ENCODE measurements at regions not wholly inside any gene's neighbourhood (a gene's known extent, or its start where the extent isn't known, plus 50 kb on each side); places are given as distances from the start of the nearest gene placed in this dataset.

DNA sequence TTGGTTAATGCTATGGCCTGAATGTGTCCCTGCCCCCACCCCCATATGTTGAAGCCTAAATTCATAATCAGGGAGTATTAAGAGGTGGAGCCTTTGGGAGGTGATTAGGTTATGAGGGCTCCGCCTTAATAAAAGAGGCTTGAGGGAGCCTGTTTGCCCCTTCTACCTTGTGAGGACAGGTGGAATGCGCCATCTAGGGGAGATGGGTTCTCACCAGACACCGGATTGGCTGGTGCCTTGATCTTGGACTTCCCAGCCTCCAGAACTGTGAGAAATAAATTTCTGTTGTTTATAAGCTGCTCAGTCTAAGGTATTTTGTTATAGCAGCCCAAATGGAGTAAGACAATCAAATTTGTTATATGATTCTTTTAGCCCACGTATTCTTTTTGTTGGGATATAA is 148.3 kb downstream of the PTCSC3 start:
- DNase-seq: no peak

DNA sequence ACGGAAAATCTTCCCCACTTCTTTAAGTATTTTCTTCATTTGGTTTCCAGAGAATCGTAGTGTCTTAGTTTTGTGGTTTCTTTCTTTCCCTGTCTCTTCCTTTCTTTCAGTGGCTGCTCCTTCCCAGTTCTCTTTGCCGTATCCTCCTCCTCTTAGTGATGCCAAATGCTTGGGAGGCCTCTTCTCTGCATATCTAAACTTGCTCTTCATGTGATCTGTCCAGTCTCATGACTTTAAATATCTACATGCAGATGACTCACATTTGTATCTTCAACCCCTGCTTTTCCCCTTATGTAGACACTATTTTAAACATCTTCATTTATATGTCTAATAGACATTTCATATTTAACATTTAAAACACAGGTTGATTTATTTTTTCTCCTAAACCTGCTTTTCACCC is 149.2 kb downstream of the PTCSC3 start:
- DNase-seq: no peak

DNA sequence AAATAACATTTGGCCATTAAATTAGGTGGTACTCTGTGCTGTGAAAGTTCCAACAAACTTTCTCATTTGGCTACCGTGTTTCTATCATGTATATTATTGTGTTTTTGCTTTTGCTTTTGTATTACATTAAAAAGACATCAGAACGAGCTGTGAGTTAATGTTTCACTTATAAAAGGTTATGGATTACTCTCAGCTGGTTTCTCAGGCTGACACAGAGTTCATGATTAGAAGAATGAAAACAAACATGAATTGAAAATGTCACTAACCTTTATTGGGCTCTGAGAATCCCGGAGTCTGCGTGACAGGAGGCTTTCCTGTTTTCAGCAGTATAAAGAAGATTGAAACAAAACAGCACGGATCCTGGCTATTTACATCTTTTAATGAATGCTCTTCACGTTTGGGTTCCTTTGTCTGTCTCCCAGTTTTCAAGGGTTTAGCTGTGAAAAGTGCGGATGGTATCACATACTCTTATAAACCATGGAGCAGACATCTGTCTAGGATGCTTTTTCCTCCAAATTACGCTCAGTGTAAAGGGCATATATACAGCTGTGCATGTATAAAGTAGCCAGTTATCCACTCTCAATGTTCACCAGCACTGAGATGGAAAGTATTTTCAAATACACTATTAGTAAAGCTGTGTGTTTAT is 153.6 kb downstream of the PTCSC3 start:
- no peak for DNase-seq

DNA sequence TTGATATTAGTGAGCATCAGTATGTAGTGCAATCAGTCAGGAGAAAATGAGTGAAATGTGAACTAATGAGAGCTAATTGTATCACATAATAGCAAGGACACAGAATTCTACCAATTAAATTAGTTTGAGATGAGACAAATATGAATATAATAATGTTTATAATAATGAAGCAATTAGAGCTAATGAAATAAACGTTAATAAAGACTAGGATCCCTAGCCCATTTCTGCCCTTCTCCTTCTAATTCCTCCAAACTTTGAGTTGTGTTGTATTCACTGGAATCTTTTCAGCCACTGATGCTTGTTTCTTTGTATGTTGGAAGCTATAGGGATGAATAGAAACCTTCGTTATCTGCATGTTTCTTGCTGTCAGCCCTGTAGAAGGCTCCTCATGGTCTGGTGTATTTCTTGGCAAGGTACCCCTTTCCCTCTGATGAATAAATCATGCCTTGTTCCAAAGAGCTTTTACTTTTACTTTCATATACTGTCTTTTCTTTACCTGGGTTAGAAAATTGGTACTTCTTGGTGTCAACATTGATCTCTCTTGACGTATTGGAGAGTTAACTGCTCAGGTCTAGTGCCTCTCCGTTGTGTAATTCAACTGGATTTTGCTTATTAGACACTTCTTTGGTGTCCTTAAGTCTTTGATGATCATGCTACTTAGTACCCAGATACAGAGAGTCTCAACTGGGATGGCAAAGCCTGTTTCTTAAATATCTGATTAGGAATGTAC is 154.8 kb downstream of the PTCSC3 start:
- no peak for DNase-seq

DNA sequence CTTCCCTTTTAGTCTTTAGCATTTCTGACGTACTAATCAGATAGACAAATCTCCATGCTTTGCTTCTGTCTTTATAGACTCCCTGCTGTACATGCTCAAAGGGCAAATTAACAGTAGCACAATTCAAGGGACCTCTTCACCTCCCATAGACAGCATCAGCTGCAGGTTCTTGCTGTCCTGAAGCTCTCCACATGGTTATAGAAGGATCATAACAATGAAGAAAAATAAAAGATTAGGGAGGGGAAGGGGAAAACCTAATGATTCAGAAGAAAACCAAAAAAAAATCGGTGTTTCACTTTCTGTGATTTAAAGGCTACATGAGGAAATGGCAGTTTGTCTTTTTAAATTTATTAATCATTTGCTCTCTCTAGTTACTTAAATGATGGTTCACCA is 155.5 kb downstream of the PTCSC3 start:
- peak; percentile 2 for DNase-seq

DNA sequence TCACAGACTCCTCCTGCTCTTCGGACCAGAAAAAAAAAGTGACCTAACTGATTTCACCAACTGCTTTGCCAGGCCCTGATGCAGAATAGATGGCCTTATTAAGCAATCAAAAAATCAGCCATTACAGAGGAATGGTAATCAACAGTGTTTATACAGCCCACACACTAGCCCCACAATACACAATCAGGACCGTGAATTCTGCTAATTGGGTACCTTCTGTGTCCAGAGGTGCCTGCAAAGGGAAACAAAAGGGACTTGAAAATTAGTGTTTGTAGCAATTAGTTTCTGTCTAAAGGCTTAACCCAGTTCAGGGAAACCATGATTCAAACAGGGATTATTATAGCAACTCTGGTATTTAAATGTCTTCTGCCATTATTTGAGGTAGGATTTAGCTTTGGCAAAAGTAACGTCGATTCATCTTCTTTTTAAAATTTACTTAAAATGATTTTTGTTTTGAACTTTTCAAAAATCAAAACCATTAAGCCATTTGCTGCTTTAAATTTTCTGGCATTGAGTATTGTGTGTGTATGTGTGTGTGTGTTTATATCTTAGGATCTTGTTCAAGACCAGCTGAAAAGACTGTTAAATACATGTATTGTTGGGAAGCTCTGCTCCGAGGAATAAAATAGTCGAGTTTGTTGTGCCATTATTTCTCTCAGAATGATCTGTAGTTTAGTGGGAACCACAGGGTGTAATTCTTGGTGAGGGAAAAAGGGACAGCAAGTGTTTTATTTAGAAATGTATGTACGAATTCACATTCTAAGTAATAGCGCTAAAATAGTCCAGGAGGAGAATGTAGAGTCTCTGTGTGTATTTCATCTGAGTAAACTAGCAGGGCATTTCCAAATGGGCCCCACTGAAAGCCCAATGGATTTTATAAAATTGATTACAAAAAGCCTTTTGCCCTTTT is 156.1 kb downstream of the PTCSC3 start:
- peak; percentile 75 for DNase-seq

DNA sequence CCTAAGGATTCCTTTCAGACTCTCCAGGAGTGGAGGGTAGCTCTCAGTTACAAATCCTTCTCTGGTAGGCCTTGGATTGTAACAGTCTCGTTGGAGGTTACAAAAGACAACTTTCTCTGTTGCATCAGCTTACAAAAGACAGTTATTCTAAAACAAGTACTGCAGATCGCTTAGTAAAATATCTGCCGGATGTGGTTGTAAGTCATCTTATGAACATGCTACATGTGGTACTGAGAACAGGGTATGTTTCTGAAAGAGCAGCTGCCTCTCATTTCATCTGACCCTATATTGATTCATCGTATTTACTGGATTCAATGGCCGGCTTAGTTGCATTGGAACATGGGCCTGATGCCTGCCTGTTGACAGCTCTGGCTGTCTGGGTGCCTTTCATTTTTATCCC is 157.4 kb downstream of the PTCSC3 start:
- DNase-seq: no peak

DNA sequence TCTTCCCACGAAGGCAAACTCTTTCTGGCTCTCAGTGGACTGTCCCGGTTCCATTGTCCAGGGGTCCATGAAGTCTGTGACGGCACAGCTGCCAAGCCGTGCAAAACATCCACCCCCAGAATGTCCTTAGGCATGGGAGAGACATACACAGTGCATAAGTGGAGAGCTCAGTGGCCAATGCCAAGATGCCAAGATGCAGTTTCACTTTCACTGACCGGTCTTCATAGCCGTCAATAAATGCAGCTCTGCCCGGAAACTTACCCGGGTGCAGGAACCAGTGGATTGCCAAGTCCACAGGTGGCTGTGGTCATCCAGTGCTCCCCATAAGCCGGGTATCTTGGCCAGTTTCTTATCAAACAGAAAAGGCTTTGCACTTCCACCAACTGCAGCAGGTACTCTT is 162.3 kb downstream of the PTCSC3 start:
- DNase-seq: no peak

DNA sequence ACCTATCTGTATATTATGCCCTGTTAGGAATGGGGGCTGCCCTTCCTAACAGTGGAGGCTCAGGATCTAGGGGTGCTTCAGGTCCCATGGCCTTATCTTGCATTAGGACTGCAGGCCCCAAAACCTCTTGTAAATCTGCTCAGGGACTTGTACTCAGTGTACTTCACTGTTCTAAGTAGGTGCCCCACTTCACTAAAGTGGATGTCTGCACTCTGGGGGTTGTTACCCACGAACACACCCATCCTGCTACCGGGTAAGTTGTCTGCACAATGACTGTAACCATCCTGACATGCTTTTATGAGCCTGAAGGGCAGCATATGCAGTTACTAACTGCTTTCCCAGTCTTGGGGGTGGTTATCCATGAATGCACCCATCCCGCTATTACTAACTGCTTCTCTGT is 163.0 kb downstream of the PTCSC3 start:
- DNase-seq: no peak

DNA sequence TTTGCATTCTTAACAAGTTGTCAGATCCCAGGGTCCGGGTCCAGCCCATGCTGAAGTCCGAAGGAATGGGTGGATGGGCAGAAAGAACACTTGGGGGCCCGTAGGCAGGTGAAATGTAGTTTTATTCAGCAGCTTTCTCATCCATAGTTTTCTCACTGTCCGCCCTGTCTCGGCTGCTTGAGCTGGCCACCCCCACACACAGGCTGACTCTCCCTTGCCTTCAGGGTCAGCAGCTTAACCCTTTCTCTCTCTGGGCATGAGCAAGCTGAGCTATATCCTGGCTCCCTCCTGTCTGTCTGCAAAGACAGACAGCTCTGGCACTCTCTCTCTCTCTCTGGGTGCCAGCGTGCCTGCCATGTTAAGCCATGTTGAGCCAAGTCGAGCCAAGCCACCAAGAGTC is 163.9 kb downstream of the PTCSC3 start:
- no peak for DNase-seq

DNA sequence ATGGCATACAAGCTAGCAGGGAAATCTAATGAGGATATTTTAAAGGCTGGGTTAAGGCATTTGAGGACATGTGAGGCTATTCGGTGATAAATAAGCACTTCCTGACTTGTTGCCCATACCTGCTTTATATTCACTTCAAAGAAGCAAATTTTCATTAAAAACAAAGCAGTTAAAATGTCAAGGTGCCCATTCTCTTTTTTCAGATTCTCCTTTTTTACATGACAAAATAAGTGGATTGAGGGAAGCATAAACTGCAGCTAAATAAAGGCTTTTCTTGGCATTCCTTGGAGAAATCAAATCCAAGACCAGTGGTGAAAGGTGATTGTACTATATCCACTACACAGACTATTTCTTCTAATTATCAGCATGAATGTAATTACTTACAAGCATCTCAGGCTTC is 166.9 kb downstream of the PTCSC3 start:
- no peak for DNase-seq

DNA sequence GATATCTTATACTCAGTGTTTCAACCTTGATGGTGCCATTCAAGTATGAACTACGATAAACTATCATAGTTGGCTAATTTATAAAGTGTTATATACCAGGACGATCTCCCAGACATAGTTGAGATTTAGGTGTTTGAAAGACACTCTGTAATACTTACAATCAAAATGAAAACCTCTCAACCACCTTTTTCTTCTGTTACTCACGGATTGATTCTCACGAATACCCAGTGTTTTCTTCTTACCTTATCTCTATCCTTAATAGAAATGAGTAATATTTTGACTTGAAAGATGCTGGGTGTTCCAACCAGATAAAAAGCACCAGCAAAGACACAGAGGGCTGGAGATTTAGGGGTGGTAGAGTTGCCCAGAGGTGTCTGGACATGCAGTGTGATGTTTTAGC is 169.9 kb downstream of the PTCSC3 start:
- DNase-seq: no peak

DNA sequence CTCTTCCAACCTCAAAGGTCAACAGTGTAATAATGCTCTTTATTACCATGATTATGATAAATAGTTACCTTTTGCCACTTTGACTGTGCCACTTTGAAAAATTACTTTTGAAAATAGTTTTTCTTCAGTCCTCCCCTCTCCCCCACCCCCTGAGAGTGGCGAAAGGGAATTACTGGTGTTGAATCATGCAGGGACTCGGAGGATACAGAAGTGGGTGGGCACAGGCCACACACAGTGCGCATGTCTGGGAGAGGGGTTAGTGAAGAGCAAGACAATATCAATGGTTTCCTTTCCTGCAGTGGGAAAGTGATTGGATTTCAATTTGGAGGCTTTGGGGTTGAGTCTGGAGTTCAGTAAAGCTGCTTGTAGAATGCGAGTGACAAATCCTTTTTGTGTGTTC is 170.9 kb downstream of the PTCSC3 start:
- no peak for DNase-seq

DNA sequence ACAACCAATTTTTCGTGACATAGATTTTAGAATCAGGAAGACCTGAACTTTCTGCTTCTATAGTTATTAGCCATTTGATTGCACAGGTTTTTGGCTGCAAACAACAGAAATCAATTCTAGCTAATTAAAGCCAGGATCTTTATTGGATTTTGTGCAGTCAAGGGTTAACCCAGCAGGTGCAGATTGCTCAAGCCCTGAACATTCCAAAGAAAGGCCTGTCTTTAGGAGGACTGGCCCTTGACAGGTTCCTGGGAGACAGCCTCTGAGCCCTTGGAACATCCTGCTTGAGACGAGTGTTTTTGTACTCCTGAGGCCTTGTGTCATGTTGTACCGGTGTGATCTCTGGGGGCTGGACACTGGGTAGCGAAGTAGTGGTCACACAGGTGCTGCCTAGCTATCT is 174.6 kb downstream of the PTCSC3 start:
- DNase-seq: no peak

DNA sequence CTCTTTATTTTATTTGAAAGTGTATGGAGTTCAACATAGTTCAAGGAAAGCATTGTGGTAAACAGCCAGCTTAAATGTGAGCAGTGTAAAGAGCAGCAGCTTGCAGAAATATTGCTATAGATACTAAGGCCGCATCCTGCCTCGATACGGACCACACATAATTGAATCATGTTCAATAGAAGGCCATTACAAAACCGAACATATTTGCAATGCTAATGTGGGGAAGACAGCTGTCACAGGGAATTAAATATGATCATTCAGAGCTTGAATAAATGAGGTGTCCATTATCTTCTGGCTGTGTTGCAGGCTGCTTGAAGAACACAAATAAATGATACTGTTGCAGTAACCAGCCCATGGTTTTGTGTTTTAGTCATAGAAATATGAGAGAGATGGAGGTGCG is 173.2 kb downstream of the BRMS1L start:
- no peak for DNase-seq

DNA sequence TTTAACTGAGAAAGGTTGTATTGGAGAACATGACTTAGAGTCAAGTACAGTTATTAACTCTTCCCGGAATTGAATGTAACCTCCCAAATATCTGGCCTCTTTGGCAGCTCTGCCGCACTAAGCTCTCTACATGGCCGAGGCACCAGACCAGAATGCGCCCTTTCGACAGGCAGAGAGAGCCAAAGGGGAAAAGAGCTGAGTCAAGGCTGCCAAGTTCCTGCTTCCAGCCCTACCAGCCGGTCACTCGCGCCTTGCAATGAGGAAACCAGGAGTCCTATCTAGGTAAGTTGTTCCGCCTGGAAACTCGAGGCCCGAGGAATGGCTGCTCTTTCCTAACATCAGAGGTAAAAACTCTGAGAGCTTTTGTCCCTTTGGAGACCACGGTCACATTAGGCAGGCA is 172.2 kb downstream of the BRMS1L start:
- no peak for DNase-seq

DNA sequence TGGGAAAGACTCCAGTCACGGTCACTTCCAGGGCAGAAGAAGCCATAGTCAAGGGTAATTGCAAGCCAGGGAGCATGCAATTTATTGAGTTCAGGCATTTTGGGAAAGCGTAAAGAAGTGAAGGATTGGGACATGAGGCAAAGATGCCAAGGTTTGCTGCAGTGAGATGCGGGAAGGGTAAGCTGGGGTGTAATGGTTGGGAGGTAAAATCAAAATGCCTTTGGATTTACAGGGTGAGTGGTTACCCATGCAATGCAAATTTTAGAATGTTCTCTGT is 167.5 kb downstream of the BRMS1L start:
- no peak for DNase-seq

DNA sequence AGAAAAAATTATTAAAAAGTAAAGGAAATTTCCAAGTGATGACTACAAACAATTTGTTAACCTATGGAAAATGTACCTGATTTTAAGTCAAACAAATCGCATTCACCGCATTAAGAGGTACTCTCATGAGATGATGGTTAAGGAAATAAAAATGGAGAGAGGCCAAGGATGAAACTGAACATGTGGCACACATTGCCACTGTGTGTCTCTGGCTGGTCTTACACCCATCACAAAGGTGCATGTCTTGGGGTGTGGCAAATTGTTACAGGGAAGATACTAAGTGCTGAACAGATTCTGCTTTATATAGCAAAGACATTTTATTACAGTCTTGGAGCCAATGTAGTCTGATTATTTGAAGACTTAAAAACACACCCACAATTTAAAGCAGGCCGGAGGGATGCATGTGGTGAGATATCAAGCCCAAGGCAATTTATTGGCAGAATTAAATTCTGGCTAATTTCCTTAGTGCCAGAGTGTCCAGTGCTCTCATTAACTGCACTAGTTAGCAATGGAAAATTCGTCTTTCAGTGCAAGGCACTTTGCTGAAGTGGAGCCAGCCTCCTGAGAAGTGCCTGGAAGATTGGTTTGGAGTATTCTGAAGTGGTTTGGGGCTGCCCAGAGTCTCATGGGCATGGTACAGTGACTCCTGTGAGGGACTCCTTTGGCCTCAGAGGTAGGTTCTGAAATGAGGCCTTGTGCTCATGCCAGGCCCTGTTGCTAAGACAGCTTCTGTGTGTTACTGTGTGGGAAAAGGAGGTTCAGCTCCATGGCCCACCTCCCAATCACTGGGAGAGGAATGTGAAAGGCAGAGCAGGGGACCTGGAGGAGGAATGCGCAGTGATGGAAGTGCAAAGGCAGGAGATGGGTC is 166.9 kb downstream of the BRMS1L start:
- DNase-seq: no peak

DNA sequence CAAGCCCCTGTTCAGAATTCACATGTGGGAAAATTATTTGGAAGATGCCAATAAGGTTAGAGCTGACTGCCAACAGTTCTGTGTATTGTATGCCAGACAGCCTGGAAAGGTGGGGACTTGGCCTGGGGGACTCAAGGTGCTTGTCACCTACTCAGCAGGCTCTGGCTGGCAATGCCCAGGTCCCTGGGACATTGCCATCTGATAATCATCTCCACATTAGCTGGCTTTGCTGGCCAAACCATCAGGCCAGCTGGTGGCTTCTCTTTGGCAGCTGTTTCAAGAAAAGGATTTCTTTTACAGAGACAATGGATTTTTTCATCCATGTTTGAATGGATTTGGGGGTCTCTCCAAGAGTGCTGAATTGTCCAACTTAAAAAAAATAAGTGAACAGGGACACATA is 165.2 kb downstream of the BRMS1L start:
- DNase-seq: no peak

DNA sequence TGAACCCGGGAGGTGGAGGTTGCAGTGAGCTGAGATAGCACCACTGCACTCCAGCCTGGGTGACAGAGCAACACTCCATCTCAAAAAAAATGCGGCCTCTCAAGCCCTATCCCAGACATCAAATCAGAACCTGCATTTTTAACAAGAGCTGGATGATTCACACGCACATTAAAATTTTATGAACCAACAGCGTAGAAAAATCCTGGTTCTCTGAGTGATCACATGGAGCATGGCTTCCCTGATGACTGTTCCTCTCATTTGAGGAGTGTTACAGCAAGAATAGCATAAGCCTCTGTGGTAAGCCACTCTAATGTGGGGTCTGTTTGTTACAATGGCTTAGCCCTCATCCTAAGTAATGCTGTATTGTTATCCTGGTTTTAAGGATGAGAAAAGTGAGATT is 163.6 kb downstream of the BRMS1L start:
- no peak for DNase-seq

DNA sequence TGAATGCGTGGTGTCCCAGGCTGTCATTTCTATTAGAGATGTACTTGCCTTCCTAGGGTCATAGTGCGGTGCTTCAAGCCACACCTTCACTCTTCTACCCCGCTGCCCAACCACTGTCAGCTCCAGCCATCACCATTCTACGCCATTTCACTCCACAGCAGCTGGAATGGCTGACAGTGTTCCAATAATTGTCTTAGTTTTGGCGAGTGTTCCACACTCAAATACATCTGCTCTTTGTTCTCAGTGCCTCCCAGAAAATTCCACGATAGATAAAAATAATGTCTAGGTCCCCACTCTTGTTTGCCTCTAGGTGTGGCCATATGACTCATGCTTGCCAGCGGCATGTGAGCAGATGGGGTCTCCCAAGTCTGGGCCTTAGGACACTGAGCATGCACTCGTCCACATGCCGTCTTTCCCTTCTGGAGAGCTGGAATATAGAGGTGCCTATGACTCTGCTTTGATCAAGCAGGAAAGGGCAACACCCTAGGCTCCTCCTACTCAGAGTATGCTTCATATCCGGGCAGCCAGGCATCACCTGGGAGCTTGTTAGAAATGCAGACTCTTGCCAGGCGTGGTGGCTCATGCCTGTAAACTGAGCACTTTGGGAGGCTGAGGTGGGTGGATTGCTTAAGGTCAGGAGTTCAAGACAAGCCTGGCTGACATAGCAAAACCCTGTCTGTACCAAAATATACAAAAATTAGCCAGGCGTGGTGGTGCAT is 163.0 kb downstream of the BRMS1L start:
- no peak for DNase-seq

DNA sequence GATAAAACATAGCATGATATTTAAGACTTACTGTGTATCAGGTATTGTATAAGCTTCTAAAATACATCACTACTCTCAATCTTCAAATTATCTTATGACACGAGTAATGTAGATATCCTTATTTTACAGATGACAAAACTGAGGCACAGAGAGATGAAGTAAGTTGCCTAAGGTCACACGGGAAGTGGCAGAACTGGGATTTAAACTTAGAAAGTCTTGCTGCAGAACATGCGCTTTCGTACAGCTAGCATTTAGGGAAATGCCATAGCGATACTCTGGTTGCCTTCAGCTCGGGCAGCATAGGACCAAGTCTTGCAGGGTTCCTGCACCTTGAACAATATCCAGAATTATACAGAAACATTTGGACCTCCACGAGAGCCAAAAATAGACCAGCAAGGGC is 162.4 kb downstream of the BRMS1L start:
- DNase-seq: no peak

DNA sequence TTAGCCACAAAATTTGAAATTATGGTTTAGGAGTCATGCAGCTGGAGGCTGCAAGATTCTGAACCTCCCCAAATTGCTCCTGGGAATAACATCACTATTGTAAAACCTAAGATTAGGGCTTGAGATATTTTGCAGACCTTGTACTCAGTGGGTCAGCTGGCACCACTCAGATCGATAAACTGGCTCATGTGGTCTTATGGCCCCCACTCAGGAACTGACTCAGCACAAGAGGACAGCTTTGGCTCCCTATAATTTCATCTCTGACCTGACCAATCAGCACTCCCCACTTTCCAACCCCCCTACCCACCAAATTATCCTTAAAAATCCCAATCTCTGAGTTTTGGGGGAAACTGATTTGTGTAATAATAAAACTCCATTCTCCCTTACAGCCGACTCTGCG is 161.6 kb downstream of the BRMS1L start:
- DNase-seq: no peak
